ENCODE measurements at regions not wholly inside any gene's neighbourhood (a gene's known extent, or its start where the extent isn't known, plus 50 kb on each side); places are given as distances from the start of the nearest gene placed in this dataset.

DNA sequence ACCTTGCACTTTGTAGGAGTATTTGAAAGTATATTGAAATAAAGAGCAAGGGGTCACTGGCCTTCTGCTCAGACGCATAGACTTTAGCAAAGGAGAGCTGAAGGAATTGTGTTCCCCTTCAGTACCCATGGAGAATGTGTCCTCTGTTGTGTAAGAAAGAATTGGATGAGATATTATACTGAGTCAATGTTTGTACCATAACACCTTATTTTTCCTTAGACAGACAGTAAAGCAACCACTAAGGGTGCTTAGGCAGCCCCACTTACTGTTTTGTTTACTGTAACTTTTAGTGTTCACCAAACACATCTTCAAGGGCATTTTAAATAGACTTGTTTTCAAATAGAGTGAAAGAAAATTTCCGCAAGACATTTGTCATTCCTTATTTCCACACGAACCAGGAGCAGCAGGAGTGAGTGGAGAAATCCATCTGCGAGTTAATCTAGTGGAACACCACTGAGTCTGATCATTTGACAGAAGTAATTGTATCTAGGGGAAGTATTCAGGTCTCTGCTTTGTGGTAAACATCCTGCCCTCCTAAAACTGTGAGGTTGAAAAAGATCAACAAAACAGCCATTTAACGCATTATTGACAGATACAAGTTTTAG lies 89.5 kb downstream of the SLIT2 start (continued):
- TF ChIP-seq, protein P1, sequence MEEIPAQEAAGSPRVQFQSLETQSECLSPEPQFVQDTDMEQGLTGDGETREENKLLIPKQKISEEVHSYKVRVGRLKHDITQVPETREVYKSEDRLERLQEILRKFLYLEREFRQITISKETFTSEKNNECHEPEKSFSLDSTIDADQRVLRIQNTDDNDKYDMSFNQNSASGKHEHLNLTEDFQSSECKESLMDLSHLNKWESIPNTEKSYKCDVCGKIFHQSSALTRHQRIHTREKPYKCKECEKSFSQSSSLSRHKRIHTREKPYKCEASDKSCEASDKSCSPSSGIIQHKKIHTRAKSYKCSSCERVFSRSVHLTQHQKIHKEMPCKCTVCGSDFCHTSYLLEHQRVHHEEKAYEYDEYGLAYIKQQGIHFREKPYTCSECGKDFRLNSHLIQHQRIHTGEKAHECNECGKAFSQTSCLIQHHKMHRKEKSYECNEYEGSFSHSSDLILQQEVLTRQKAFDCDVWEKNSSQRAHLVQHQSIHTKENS (CRISPR knock-in tag; IDR thresholded peaks at IDR 0.05) = no peak
- TF ChIP-seq NR2F6 (CRISPR knock-in tag; IDR thresholded peaks at IDR 0.05) (no peak), BMI1 (IDR thresholded peaks at IDR 0.05; ENCODE audit: low read length) (no peak), ZNF134 (CRISPR knock-in tag; conservative IDR thresholded peaks at IDR 0.05) (no peak), ZNF76 (CRISPR knock-in tag; IDR thresholded peaks at IDR 0.05; ENCODE audit: borderline replicate concordance) (no peak)

DNA sequence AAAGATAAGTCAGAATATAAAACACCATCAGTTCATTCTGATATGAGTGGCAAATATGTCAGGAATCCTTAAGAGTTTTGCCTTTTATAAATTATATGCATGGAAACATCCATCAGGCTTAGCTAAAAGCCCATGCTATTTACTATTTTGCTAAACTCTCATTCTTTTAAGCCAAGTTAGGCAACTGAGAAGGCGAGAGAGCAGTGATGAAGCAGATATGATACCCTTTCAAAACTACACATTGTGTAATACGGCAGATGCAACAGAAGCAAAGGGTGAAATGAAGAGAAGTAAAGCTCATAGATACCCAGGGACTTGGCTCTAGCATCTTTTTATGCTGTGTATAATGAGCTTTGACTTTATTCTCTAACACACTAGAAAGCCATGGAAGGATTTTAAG lies 95.8 kb downstream of the SLIT2 start:
- H3K4me3 ChIP-seq = no peak overlapping the region
- H4K20me1 ChIP-seq (replicated peaks; ENCODE audit: control insufficient read depth, insufficient read depth, low read length) = no peaks in the 10 kb centered on the region
- ChIA-PET CTCF (ENCODE audit: low intra/inter-chr PET ratio) (no interaction called here), POLR2A (interaction anchor here (0.6 kb wide), 1 partner anchor 1564 kb away, joined by 3 read pairs; no protein-coding TSS in a partner anchor)
- H3K36me3 ChIP-seq (ENCODE audit: control insufficient read depth, insufficient read depth, low read length) = no peaks in the 10 kb centered on the region
- ATAC-seq = no peak
- no peak for FAIRE-seq
- no peak overlapping the region for H3K9ac ChIP-seq (ENCODE audit: insufficient read depth in 1 of 2, low read depth in 2 of 2, low read length in 2 of 2)
- TF ChIP-seq YBX1 (IDR thresholded peaks at IDR 0.05) (no peak), ZZZ3 (IDR thresholded peaks at IDR 0.05) (no peak), NFIX (CRISPR knock-in tag; IDR thresholded peaks at IDR 0.05; ENCODE audit: low read depth) (no peak)
- TF ChIP-seq, protein P2, sequence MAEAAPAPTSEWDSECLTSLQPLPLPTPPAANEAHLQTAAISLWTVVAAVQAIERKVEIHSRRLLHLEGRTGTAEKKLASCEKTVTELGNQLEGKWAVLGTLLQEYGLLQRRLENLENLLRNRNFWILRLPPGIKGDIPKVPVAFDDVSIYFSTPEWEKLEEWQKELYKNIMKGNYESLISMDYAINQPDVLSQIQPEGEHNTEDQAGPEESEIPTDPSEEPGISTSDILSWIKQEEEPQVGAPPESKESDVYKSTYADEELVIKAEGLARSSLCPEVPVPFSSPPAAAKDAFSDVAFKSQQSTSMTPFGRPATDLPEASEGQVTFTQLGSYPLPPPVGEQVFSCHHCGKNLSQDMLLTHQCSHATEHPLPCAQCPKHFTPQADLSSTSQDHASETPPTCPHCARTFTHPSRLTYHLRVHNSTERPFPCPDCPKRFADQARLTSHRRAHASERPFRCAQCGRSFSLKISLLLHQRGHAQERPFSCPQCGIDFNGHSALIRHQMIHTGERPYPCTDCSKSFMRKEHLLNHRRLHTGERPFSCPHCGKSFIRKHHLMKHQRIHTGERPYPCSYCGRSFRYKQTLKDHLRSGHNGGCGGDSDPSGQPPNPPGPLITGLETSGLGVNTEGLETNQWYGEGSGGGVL (CRISPR knock-in tag; IDR thresholded peaks at IDR 0.05) = no peak
- TF ChIP-seq, protein P3, sequence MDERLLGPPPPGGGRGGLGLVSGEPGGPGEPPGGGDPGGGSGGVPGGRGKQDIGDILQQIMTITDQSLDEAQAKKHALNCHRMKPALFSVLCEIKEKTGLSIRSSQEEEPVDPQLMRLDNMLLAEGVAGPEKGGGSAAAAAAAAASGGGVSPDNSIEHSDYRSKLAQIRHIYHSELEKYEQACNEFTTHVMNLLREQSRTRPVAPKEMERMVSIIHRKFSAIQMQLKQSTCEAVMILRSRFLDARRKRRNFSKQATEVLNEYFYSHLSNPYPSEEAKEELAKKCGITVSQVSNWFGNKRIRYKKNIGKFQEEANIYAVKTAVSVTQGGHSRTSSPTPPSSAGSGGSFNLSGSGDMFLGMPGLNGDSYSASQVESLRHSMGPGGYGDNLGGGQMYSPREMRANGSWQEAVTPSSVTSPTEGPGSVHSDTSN (CRISPR knock-in tag; IDR thresholded peaks at IDR 0.05; ENCODE audit: low read depth) = no peak
- TF ChIP-seq, protein P3 (tag; conservative IDR thresholded peaks at IDR 0.05; ENCODE audit: low read depth) = no peak
- intact Hi-C loops (cut with micrococcal nuclease) (no loop called here), in situ Hi-C loops (cut with MboI) (no loop called here)
- no peaks in the 10 kb centered on the region for H3K9me1 ChIP-seq (ENCODE audit: control insufficient read depth, insufficient read depth, low read length)
- no TSS peak for BruUV-seq (replicated peaks)
- no peak for DNase-seq (ENCODE audit: extremely low read depth in 1 of 4, low spot score in 3 of 4)
- WGBS (ENCODE audit: insufficient coverage, low coverage, missing lambda C conversion rate) = 0% methylated on average over 2 of the region's 2 CpGs
- H2AFZ ChIP-seq (ENCODE audit: low read depth, low read length) = no peak overlapping the region
- H3K9me3 ChIP-seq (replicated peaks; ENCODE audit: control insufficient read depth, insufficient read depth, low read depth, low read length) = no peaks in the 10 kb centered on the region
- no peaks in the 10 kb centered on the region for H3K79me2 ChIP-seq (ENCODE audit: control insufficient read depth, insufficient read depth, low read length)
- H3K4me2 ChIP-seq (ENCODE audit: insufficient read depth, low read length) = no peak overlapping the region
- no peak overlapping the region for H3K27ac ChIP-seq (ENCODE audit: extremely low read depth, low read depth, low read length)
- no peaks in the 10 kb centered on the region for H3K4me1 ChIP-seq (replicated peaks in 1 of 2; ENCODE audit: control insufficient read depth in 2 of 2, insufficient read depth in 2 of 2, low read length in 2 of 2)
- H3K27me3 ChIP-seq (ENCODE audit: control insufficient read depth in 2 of 2, insufficient read depth in 2 of 2, low read length in 2 of 2) = no peaks in the 10 kb centered on the region
